ENCODE measurements at regions not wholly inside any gene's neighbourhood (a gene's known extent, or its start where the extent isn't known, plus 50 kb on each side); places are given as distances from the start of the nearest gene placed in this dataset.
"Not testable (repeated sequence)": the region's sequence is repeated elsewhere in the genome, so short reads cannot be mapped to it uniquely, and the experiment has no call there.

- TF ChIP-seq YY2 (tag by site-specific recombination; IDR thresholded peaks at IDR 0.05); ZNF174 (tag by site-specific recombination; IDR thresholded peaks at IDR 0.05); ZNF639 (tag by site-specific recombination; IDR thresholded peaks at IDR 0.05); TCF7L2 (IDR thresholded peaks at IDR 0.05; ENCODE audit: borderline replicate concordance, low read depth, low read length); ZNF521 (tag by site-specific recombination; IDR thresholded peaks at IDR 0.05); CTCF (tag by site-specific recombination; IDR thresholded peaks at IDR 0.05); ZNF561 (tag by site-specific recombination; IDR thresholded peaks at IDR 0.05; ENCODE audit: borderline replicate concordance); ZSCAN4 (tag by site-specific recombination; IDR thresholded peaks at IDR 0.05); ZNF18 (tag by site-specific recombination; IDR thresholded peaks at IDR 0.05); ZSCAN16 (tag by site-specific recombination; IDR thresholded peaks at IDR 0.05): not testable (repeated sequence)
These were observed 88.6 kb downstream of the GGTLC2 start for GRCh38 chr22:22733006-22733405.

Data from HEK293 (cell line).